GM12891 (cell line): ENCODE measurements at regions not wholly inside any gene's neighbourhood (a gene's known extent, or its start where the extent isn't known, plus 50 kb on each side); places are given as distances from the start of the nearest gene placed in this dataset.

Source experiments
- POLR2A ChIP-seq: IDR thresholded peaks from 2 replicates; pipeline ENCODE4 v1.6.1; 2011; ENCODE audit warnings: low read depth, low read length, control low read depth
- POLR2AphosphoS5 ChIP-seq: IDR thresholded peaks from 2 replicates; pipeline ENCODE4 v1.6.1; 2011; ENCODE audit warnings: low read depth, low read length, control low read depth
- SPI1 ChIP-seq: IDR thresholded peaks from 2 replicates; pipeline ENCODE4 v1.6.1; 2011; ENCODE audit warnings: low read depth, low read length, control low read depth
- TAF1 ChIP-seq: IDR thresholded peaks from 2 replicates; pipeline ENCODE4 v1.6.1; 2011; ENCODE audit warnings: low read depth, low read length, control low read depth

- TF ChIP-seq POLR2A (no peak), TAF1 (no peak), SPI1 (no peak), POLR2AphosphoS5 (no peak)
Measured at GRCh38 chr3:10737785-10738184, 78.2 kb upstream of the SLC6A11 start.
